Endothelial cell of umbilical vein (primary cell): ENCODE measurements at regions not wholly inside any gene's neighbourhood (a gene's known extent, or its start where the extent isn't known, plus 50 kb on each side); places are given as distances from the start of the nearest gene placed in this dataset.

Experiments
- BruUV-seq: library from RNA; stranded (reverse); fragments of 400-500 nt; replicated peaks from 2 replicates; lab custom pipeline; 2021; lab: Mats Ljungman, UMichigan
- CTCF ChIA-PET: fragments of 300-600, 350-600 bp; sonication (Branson Sonifier 250); formaldehyde crosslinking; loops from one replicate; lab custom pipeline; 2021; ENCODE audit warnings: antibody characterized with exemption, inconsistent platforms; lab: Charles Lee
- POLR2A ChIA-PET: fragments of 300-600, 350-600 bp; sonication (Branson Sonifier 250); formaldehyde crosslinking; loops from one replicate; lab custom pipeline; 2021; ENCODE audit warnings: antibody characterized with exemption, inconsistent platforms; lab: Charles Lee
- DNase-seq: peaks from one replicate; pipeline ENCODE4 v3.0.0-alpha.2; 2011; ENCODE audit warnings: low read depth, low spot score
- FAIRE-seq: peaks from 2 replicates; lab custom pipeline; 2011; peaks lifted over from hg19 to GRCh38; lab: Jason Lieb, UNC
- H2AFZ ChIP-seq: 2 replicates; pipeline ENCODE4 v1.6.0; 2012; ENCODE audit warnings: low read depth, low read length, control low read depth, inconsistent platforms
- H3K27ac ChIP-seq: 2 replicates; pipeline ENCODE4 v1.5.1; 2011; ENCODE audit warnings: low read depth, mild to moderate bottlenecking, control low read depth, low read length, moderate library complexity; ENCODE audit not compliant: insufficient read depth
- H3K27me3 ChIP-seq, 2 experiments: 2 replicates each; pipeline versions ENCODE4 v1.6.0 to v1.6.1; 2011; ENCODE audit warnings: low read length in 2 of 2, mixed read lengths in 1 of 2; ENCODE audit not compliant: control insufficient read depth in 2 of 2, insufficient read depth in 2 of 2
- H3K36me3 ChIP-seq, 2 experiments: 2 replicates in 1 of 2; 3 replicates in 1 of 2; pipeline ENCODE4 v1.5.1; 2011; ENCODE audit warnings: low read length in 2 of 2, mild to moderate bottlenecking in 1 of 2, moderate library complexity in 1 of 2; ENCODE audit not compliant: control insufficient read depth in 2 of 2, insufficient read depth in 2 of 2; ENCODE audit errors: extremely low read depth in 1 of 2
- H3K4me1 ChIP-seq: 3 replicates; pipeline ENCODE4 v1.5.1; 2011; ENCODE audit warnings: mild to moderate bottlenecking, low read length; ENCODE audit not compliant: control insufficient read depth, insufficient read depth; ENCODE audit errors: extremely low read depth
- H3K4me2 ChIP-seq: 2 replicates; pipeline ENCODE4 v1.6.1; 2011; ENCODE audit warnings: low read length, control low read depth, mixed read lengths; ENCODE audit not compliant: insufficient read depth
- H3K4me3 ChIP-seq, 3 experiments: fragments of 200-600 bp in 1 of 3; sonication (generic), shearing (Covaris generic) in 1 of 3; replicated peaks in 1 of 3; 2 replicates each; pipeline ENCODE4 v1.5.1; 2011 to 2016; ENCODE audit warnings: control low read depth in 3 of 3, low read length in 3 of 3, mild to moderate bottlenecking in 2 of 3, inconsistent platforms in 1 of 3, low read depth in 1 of 3, moderate library complexity in 1 of 3; ENCODE audit not compliant: insufficient read depth in 1 of 3
- H3K79me2 ChIP-seq: 2 replicates; pipeline ENCODE4 v1.6.0; 2012; ENCODE audit warnings: low read length, inconsistent platforms; ENCODE audit not compliant: control insufficient read depth, insufficient read depth
- H3K9ac ChIP-seq: replicated peaks from 2 replicates; pipeline ENCODE3; 2011; ENCODE audit warnings: low read length, control low read depth; ENCODE audit not compliant: insufficient read depth; ENCODE audit errors: extremely low read depth
- H3K9me1 ChIP-seq: replicated peaks from 3 replicates; pipeline ENCODE4 v1.6.0; 2011; ENCODE audit warnings: mild to moderate bottlenecking, low read length; ENCODE audit not compliant: control insufficient read depth, insufficient read depth; ENCODE audit errors: extremely low read depth
- H3K9me3 ChIP-seq: replicated peaks from 2 replicates; pipeline ENCODE4 v1.5.1; 2012; ENCODE audit warnings: low read length, inconsistent platforms; ENCODE audit not compliant: control insufficient read depth, insufficient read depth
- H4K20me1 ChIP-seq: replicated peaks from 2 replicates; pipeline ENCODE3; 2011; ENCODE audit warnings: mild to moderate bottlenecking, low read length; ENCODE audit not compliant: control insufficient read depth, insufficient read depth; ENCODE audit errors: extremely low read depth
- CTCF ChIP-seq, 2 donors: IDR thresholded peaks; 1 replicate in 1 of 2; 2 replicates in 1 of 2; pipeline ENCODE4 v1.5.1; 2011; ENCODE audit warnings: low read length in 2 of 2, mild to moderate bottlenecking in 2 of 2, moderate library complexity in 2 of 2, control low read depth in 1 of 2, inconsistent platforms in 1 of 2, low read depth in 1 of 2; ENCODE audit not compliant: insufficient read depth in 1 of 2; ENCODE audit errors: extremely low read depth in 1 of 2
- EZH2 ChIP-seq: IDR thresholded peaks from 2 replicates; pipeline ENCODE4 v1.6.1; 2012; ENCODE audit warnings: borderline replicate concordance, low read depth, mild to moderate bottlenecking, moderate library complexity, low read length, inconsistent platforms; ENCODE audit not compliant: severe bottlenecking
- FOS ChIP-seq: IDR thresholded peaks from 2 replicates; pipeline ENCODE4 v1.6.1; 2011; ENCODE audit warnings: mild to moderate bottlenecking, low read length, moderate library complexity, borderline replicate concordance; ENCODE audit not compliant: insufficient read depth
- GATA2 ChIP-seq: IDR thresholded peaks from 2 replicates; pipeline ENCODE4 v1.7.0; 2011; ENCODE audit warnings: low read depth, mild to moderate bottlenecking, moderate library complexity, mixed read lengths, low read length; ENCODE audit not compliant: insufficient read length, insufficient read depth
- JUN ChIP-seq: IDR thresholded peaks from 2 replicates; pipeline ENCODE4 v1.6.1; 2011; ENCODE audit warnings: borderline replicate concordance, low read depth; ENCODE audit not compliant: insufficient read length, insufficient read depth
- MAX ChIP-seq: IDR thresholded peaks from 2 replicates; pipeline ENCODE4 v1.6.1; 2011; ENCODE audit not compliant: insufficient read depth, insufficient read length
- MYC ChIP-seq: IDR thresholded peaks from one replicate; pipeline ENCODE4 v1.6.1; 2011; ENCODE audit warnings: mild to moderate bottlenecking, low read depth, low read length
- POLR2A ChIP-seq: IDR thresholded peaks from 2 replicates; pipeline ENCODE4 v1.6.1; 2012; ENCODE audit warnings: low read depth, mild to moderate bottlenecking, control low read depth, low read length
- POLR2AphosphoS5 ChIP-seq: IDR thresholded peaks from 2 replicates; pipeline ENCODE4 v1.6.1; 2012; ENCODE audit warnings: low read depth, mild to moderate bottlenecking, control low read depth, low read length, moderate library complexity; ENCODE audit not compliant: insufficient read depth
- dilution Hi-C: fragments of 300-500 bp; cut with MboI; formaldehyde crosslinking; loops from one replicate; pipeline ENCODE4 v1.15.0; 2019; ENCODE audit warnings: low sequenced_read_pairs; ENCODE audit not compliant: extremely low pct_ligation_motif_present
- intact Hi-C: fragments of 100-400 bp; cut with micrococcal nuclease; formaldehyde crosslinking; loops from one replicate; pipeline ENCODE4 v1.10.0; 2022

- Histone ChIP-seq H3K4me2 (no peak overlapping the region), H3K27ac (no peak overlapping the region), H3K4me1 (no peaks in the 10 kb centered on the region), H4K20me1 (no peaks in the 10 kb centered on the region), H3K79me2 (no peaks in the 10 kb centered on the region), H3K4me3 (no peak overlapping the region), H3K36me3 (no peaks in the 10 kb centered on the region), H3K27me3 (no peaks in the 10 kb centered on the region), H2AFZ (no peak overlapping the region), H3K9me1 (no peaks in the 10 kb centered on the region), H3K9ac (no peak overlapping the region), H3K9me3 (no peaks in the 10 kb centered on the region)
- POLR2A ChIA-PET, result no interaction called here
- BruUV-seq, result no TSS peak
- FAIRE-seq (no peak), DNase-seq (no peak)
- dilution Hi-C loops (no loop called here), intact Hi-C loops (no loop called here)
- TF ChIP-seq MYC (no peak), CTCF (IDR thresholded peaks at IDR 0.05; ENCODE audit: extremely low read depth in 1 of 2, insufficient read depth in 1 of 2, low read depth in 1 of 2, low read length in 2 of 2) (no peak), POLR2A (no peak), FOS (no peak), POLR2AphosphoS5 (no peak), EZH2 (no peak), JUN (no peak), MAX (no peak), GATA2 (no peak)
- CTCF ChIA-PET, result no interaction called here
These were observed 139.3 kb downstream of the CXCL12 start for GRCh38 chr10:44245601-44245938.
